HG02588 (cell line): ENCODE measurements at regions not wholly inside any gene's neighbourhood (a gene's known extent, or its start where the extent isn't known, plus 50 kb on each side); places are given as distances from the start of the nearest gene placed in this dataset.
"Not testable (repeated sequence)": the region's sequence is repeated elsewhere in the genome, so short reads cannot be mapped to it uniquely, and the experiment has no call there.

Experiments
- ATAC-seq: cut with Tn5 transposase; IDR thresholded peaks from one replicate; pipeline ENCODE4 v1.9.1; 2021; ENCODE audit warnings: mild to moderate bottlenecking, moderate library complexity; ENCODE audit not compliant: unreplicated experiment

GRCh38 chr2:139454251-139454650 is 674.1 kb upstream of the NXPH2 start:
- ATAC-seq, result no peak

- no peak for ATAC-seq
Observed at GRCh38 chr2:139439100-139439499, 658.9 kb upstream of the NXPH2 start.

GRCh38 chr2:139438478-139438877 is 658.3 kb upstream of the NXPH2 start:
- no peak for ATAC-seq

GRCh38 chr2:139427164-139427563 is 647.0 kb upstream of the NXPH2 start:
- no peak for ATAC-seq

DNA sequence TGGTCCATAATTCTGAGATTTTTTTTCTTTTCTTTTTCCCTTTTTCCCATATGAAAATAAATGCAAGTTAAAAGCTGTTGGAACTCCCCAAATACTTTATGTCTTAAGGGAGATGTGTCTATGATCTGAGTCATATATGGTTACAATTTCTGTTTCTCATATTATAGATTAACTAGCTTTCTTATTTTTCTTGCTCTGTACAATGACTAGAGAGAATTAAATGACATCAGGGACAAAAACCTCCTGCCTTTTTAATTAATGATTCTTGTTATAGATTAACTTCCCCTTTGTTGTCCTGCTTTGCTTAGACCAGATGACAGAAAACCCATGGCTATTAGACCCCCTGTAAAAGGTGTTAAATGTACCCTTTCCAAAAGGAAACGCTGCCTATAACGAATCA is 643.9 kb upstream of the NXPH2 start:
- ATAC-seq, result no peak

GRCh38 chr2:139411236-139411635 is 631.0 kb upstream of the NXPH2 start:
- no peak for ATAC-seq

- not testable (repeated sequence) for ATAC-seq
Observed at GRCh38 chr2:139410833-139411174, 630.6 kb upstream of the NXPH2 start.

- ATAC-seq, result not testable (repeated sequence)
Observed at GRCh38 chr2:139410147-139410832, 630.1 kb upstream of the NXPH2 start.

DNA sequence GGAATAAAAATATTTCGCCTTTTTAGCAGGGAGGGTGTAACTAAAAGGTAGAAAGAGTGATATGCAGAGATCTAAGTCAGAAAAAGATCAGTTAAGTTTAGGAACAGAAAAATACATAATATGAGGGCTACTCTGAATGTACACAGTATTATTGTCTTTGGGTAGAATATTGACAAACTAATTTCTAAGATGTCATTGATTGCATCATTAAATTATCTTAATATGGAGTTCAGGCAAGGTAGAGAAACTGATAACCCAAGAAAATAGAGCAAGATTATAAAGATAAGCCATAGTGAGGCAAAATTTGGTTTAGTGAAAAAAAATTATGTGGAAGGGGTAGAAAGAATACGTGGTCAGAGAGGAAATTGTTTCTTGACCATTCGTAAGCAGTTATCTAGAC is 629.0 kb upstream of the NXPH2 start:
- no peak for ATAC-seq

DNA sequence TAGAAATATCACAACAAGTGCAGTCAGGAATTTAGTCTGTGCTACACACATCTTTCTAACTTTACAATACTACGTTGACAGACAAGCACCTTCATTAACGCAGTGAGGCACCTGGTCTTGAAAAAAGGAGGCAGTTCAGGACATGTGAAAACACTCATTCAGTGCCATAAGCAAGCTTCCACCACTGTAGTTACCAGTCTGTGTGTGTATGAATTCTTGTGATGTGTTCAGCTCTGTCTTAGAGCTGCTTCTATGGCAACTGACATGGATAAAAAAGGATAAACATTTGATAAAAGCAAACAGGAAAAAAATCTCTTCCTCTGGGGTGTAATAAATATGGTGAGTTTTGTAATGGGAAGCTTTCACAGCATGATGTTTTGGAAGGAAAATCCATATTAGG is 623.8 kb upstream of the NXPH2 start:
- ATAC-seq, result no peak

DNA sequence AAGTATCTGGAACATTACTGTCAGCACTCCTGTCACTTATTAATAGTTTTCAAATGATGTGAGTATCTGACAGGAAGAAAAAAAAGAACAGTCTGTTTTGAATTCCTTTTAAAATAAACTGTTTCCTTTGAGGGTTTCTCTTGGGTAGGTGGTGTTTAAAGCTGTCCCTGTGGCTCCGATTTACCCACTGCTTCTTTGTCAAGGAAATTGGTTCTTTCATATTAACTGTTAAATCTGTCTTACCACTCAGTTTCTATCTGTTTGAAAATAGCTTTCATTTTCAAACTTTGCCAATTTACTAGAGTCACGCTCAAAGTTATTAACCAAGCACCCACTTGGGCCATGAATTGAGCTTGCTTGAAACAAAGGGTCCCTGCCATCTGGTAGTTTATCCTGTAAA is 614.6 kb upstream of the NXPH2 start:
- ATAC-seq, result no peak

- no peak for ATAC-seq
Observed at GRCh38 chr2:139389391-139389790, 609.2 kb upstream of the NXPH2 start.

DNA sequence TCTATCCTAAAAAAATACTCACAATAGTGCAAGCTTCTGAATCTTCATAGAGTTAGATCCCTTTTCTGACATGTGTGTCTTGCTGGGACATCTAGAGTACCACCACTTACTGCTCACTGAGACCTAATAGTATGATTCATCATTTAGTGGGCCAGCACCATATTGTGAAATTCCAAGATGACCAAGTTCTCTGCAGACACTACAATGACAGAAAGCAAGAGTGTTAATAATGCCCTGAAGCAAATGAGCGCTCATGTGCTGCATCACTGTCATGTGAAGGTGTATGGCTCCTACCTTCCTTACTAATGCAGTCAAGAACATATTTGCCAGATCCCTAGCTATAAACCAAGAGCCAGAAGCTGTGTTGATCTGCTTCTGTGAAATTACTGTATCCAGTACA is 606.2 kb upstream of the NXPH2 start:
- no peak for ATAC-seq

DNA sequence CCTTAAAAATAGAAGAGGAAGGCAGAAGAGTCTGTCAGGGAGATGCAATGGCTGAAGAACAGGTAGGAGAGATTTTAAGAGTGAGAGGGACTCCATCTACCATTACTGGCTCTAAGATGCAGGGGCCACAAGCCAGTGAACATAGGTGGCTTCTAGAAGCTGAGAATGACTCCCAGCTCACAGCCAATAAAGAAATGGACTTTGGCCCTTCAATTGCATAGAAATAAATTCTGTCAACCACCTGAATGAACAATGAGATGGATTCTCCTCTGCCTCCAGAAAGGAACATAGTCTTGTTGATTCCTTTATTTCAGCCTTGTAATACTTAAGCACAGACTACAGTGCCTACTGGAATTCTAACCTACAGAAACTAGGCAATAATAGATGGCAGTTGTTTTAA is 603.3 kb upstream of the NXPH2 start:
- ATAC-seq, result no peak

GRCh38 chr2:139380051-139380450 is 599.9 kb upstream of the NXPH2 start:
- no peak for ATAC-seq

DNA sequence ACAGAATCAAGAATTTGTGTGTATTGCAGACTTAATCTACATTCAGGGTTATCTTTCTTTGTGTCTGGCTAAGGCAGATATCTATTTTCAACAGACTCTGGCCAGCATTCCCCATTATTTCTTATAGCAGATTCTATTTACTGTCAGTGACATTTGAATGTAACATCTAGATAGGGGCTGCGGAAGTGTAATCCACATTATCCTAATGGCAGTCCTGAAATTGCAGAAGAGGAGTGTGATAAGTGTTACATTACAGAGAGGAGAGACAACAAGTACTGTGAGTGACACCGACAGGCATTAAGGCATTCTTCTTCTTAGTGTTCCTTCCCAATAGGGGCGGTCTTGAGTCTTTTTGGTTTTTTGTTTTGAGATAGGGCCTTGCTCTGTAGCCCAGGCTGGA is 598.2 kb upstream of the NXPH2 start:
- ATAC-seq, result no peak

DNA sequence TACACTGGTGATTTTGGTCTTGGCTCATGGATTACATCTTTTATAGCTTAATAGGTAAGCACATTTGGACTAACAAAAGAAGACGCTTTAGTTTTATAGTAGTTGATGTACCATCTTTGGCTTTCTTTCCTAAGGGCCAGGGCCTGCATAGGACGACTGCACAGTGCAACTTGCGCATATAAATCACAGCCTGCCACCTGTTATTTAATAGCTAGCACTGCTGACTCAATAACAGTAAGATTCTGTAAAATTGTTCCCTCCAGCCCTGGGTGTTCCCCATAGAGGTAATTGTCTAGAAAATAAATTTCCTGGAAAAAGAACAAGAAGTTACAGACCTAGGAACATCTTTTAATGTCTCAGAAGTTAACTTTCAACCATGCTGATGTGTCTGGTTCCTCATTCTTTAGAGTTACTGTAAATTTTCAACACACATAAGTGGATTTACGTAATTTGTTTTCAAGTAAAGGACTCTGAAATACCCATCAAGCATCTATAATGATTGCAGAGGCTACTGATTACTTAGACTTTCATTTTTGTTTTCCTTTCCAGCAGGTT is 594.2 kb upstream of the NXPH2 start:
- no peak for ATAC-seq

GRCh38 chr2:139369423-139370409 is 589.5 kb upstream of the NXPH2 start:
- no peak for ATAC-seq

- ATAC-seq, result no peak
Observed at GRCh38 chr2:139367416-139367815, 587.2 kb upstream of the NXPH2 start.

GRCh38 chr2:139366681-139367080 is 586.5 kb upstream of the NXPH2 start:
- no peak for ATAC-seq

GRCh38 chr2:139365189-139365588 is 585.0 kb upstream of the NXPH2 start:
- ATAC-seq, result no peak

- ATAC-seq, result no peak
Observed at GRCh38 chr2:139360654-139361053, 580.5 kb upstream of the NXPH2 start.
